Mesenchymal stem cell (in vitro differentiated cells and primary cell): ENCODE measurements at regions not wholly inside any gene's neighbourhood (a gene's known extent, or its start where the extent isn't known, plus 50 kb on each side); places are given as distances from the start of the nearest gene placed in this dataset.
A peak's percentile ranks its signal among the peaks of the same experiment; 100 is the strongest.

Experiments used
- DNase-seq: peaks from one replicate; pipeline ENCODE4 v3.0.0-alpha.2; 2013
- H2AFZ ChIP-seq: one replicate; pipeline ENCODE4 v1.6.1; 2013; ENCODE audit warnings: low read depth, mild to moderate bottlenecking, control low read depth, inconsistent platforms, low read length, moderate library complexity
- H2AK5ac ChIP-seq: 2 replicates; pipeline ENCODE4 v1.6.1; 2013; ENCODE audit warnings: low read length, moderate library complexity, mild to moderate bottlenecking, inconsistent platforms; ENCODE audit not compliant: severe bottlenecking
- H2BK120ac ChIP-seq: one replicate; pipeline ENCODE4 v1.6.1; 2013; ENCODE audit warnings: low read depth, mild to moderate bottlenecking, inconsistent platforms, low read length, moderate library complexity
- H2BK12ac ChIP-seq, 2 experiments: one replicate each; pipeline ENCODE4 v1.6.1; 2013; ENCODE audit warnings: inconsistent platforms in 2 of 2, low read length in 2 of 2, mild to moderate bottlenecking in 2 of 2, moderate library complexity in 2 of 2, control low read depth in 1 of 2
- H2BK15ac ChIP-seq: one replicate; pipeline ENCODE4 v1.6.1; 2013; ENCODE audit warnings: mild to moderate bottlenecking, low read depth, inconsistent platforms; ENCODE audit not compliant: poor library complexity, severe bottlenecking
- H2BK5ac ChIP-seq: 2 replicates; pipeline ENCODE4 v1.6.1; 2013; ENCODE audit warnings: low read depth, mild to moderate bottlenecking, low read length, control low read depth, inconsistent platforms; ENCODE audit not compliant: poor library complexity, severe bottlenecking
- H3K14ac ChIP-seq, 2 experiments: one replicate each; pipeline ENCODE4 v1.6.1; 2013; ENCODE audit warnings: inconsistent platforms in 2 of 2, low read length in 2 of 2, control low read depth in 1 of 2, mild to moderate bottlenecking in 1 of 2, moderate library complexity in 1 of 2
- H3K18ac ChIP-seq, 2 experiments: one replicate each; pipeline ENCODE4 v1.6.1; 2013; ENCODE audit warnings: inconsistent platforms in 2 of 2, low read length in 2 of 2, control low read depth in 1 of 2, low read depth in 1 of 2, mild to moderate bottlenecking in 1 of 2
- H3K23ac ChIP-seq, 2 experiments: one replicate each; pipeline ENCODE4 v1.6.1; 2013; ENCODE audit warnings: inconsistent platforms in 2 of 2, low read length in 2 of 2, mild to moderate bottlenecking in 2 of 2, moderate library complexity in 2 of 2, control low read depth in 1 of 2
- H3K27ac ChIP-seq: 2 replicates; pipeline ENCODE4 v1.5.1; 2013; ENCODE audit warnings: mild to moderate bottlenecking, moderate library complexity, low read length, control low read depth, inconsistent platforms; ENCODE audit not compliant: poor library complexity, severe bottlenecking
- H3K27me3 ChIP-seq, 2 experiments: 2 replicates each; pipeline versions ENCODE4 v1.6.1 to v1.7.0; 2013; ENCODE audit warnings: low read length in 2 of 2, mild to moderate bottlenecking in 2 of 2, moderate library complexity in 2 of 2, control low read depth in 1 of 2, inconsistent platforms in 1 of 2; ENCODE audit not compliant: control insufficient read depth in 1 of 2, insufficient read depth in 1 of 2
- H3K36me3 ChIP-seq, 2 experiments: 2 replicates each; pipeline versions ENCODE4 v1.6.1 to v1.7.0; 2013; ENCODE audit warnings: low read length in 2 of 2, control low read depth in 1 of 2, inconsistent platforms in 1 of 2, low read depth in 1 of 2, mild to moderate bottlenecking in 1 of 2; ENCODE audit not compliant: insufficient read depth in 2 of 2, control insufficient read depth in 1 of 2
- H3K4ac ChIP-seq, 2 experiments: one replicate each; pipeline ENCODE4 v1.6.1; 2013; ENCODE audit warnings: inconsistent platforms in 2 of 2, low read length in 2 of 2, mild to moderate bottlenecking in 2 of 2, moderate library complexity in 2 of 2, control low read depth in 1 of 2, low read depth in 1 of 2
- H3K4me1 ChIP-seq: 2 replicates; pipeline ENCODE4 v1.6.1; 2013; ENCODE audit warnings: low read depth, low read length, control low read depth; ENCODE audit not compliant: control insufficient read depth, insufficient read depth
- H3K4me2 ChIP-seq: 2 replicates; pipeline ENCODE4 v1.6.1; 2013; ENCODE audit warnings: low read length, mild to moderate bottlenecking, inconsistent platforms; ENCODE audit not compliant: poor library complexity, severe bottlenecking
- H3K4me3 ChIP-seq, 2 experiments: 2 replicates each; pipeline versions ENCODE4 v1.5.1 to v1.7.0; 2013; ENCODE audit warnings: low read length in 2 of 2, mild to moderate bottlenecking in 2 of 2, control low read depth in 1 of 2, low read depth in 1 of 2; ENCODE audit not compliant: insufficient read depth in 1 of 2
- H3K79me1 ChIP-seq: replicated peaks from 2 replicates; pipeline ENCODE4 v1.6.1; 2013; ENCODE audit warnings: mild to moderate bottlenecking, control low read depth, low read length, inconsistent platforms; ENCODE audit not compliant: poor library complexity, severe bottlenecking
- H3K9ac ChIP-seq: 2 replicates; pipeline ENCODE4 v1.7.0; 2013; ENCODE audit warnings: mild to moderate bottlenecking, low read length, moderate library complexity
- H3K9me3 ChIP-seq: 2 replicates; pipeline ENCODE4 v1.7.0; 2013; ENCODE audit warnings: mild to moderate bottlenecking, low read length; ENCODE audit not compliant: control insufficient read depth
- H4K8ac ChIP-seq: one replicate; pipeline ENCODE4 v1.6.1; 2013; ENCODE audit warnings: inconsistent platforms, mild to moderate bottlenecking, low read length, moderate library complexity
- H4K91ac ChIP-seq: one replicate; pipeline ENCODE4 v1.6.1; 2013; ENCODE audit warnings: mild to moderate bottlenecking, low read length, inconsistent platforms
- WGBS: methylation state at CpG from one replicate; pipeline ENCODE4 v1.1.7; 2013; ENCODE audit warnings: mixed read lengths; 5-methylcytosine and 5-hydroxymethylcytosine counted together

- no peak overlapping the region for H3K18ac ChIP-seq
- no peak overlapping the region for H3K4me2 ChIP-seq
- no peak overlapping the region for H2BK15ac ChIP-seq
- 87% methylated on average over 24 of the region's 24 CpGs for WGBS
- no peaks in the 10 kb centered on the region for H3K36me3 ChIP-seq
- H2BK5ac ChIP-seq, result no peak overlapping the region
- H3K9ac ChIP-seq, result no peak overlapping the region
- H3K4me1 ChIP-seq, result no peaks in the 10 kb centered on the region
- H2BK120ac ChIP-seq, result no peak overlapping the region
- no peak overlapping the region for H4K8ac ChIP-seq
- no peak for DNase-seq
- no peaks in the 10 kb centered on the region for H3K79me1 ChIP-seq
- no peak overlapping the region for H3K4ac ChIP-seq
- H3K23ac ChIP-seq, result no peak overlapping the region
- no peak overlapping the region for H4K91ac ChIP-seq
- no peak overlapping the region for H2BK12ac ChIP-seq
- H3K27me3 ChIP-seq, result no peaks in the 10 kb centered on the region
- H2AFZ ChIP-seq, result no peak overlapping the region
- no peak overlapping the region for H3K27ac ChIP-seq
- no peak overlapping the region for H2AK5ac ChIP-seq
- no peak overlapping the region for H3K14ac ChIP-seq
- no peak overlapping the region for H3K4me3 ChIP-seq
- H3K9me3 ChIP-seq, result no peaks in the 10 kb centered on the region
Measured at GRCh38 chr13:111508902-111509509, 188.6 kb downstream of the TEX29 start.

- Histone ChIP-seq H2BK15ac (no peak overlapping the region), H3K4me2 (no peak overlapping the region), H3K27ac (no peak overlapping the region), H2AFZ (no peak overlapping the region), H2BK120ac (no peak overlapping the region), H3K4ac (no peak overlapping the region), H3K18ac (no peak overlapping the region), H4K8ac (no peak overlapping the region), H3K23ac (no peak overlapping the region), H3K79me1 (no peaks in the 10 kb centered on the region), H3K9ac (no peak overlapping the region), H3K9me3 (no peaks in the 10 kb centered on the region), H2AK5ac (no peak overlapping the region), H3K4me1 (no peaks in the 10 kb centered on the region), H3K14ac (no peak overlapping the region), H3K36me3 (no peaks in the 10 kb centered on the region), H3K27me3 (peaks cover 0 to under 1% of the 10 kb centered on the region in 2 experiments), H3K4me3 (no peak overlapping the region), H2BK5ac (no peak overlapping the region), H2BK12ac (no peak overlapping the region), H4K91ac (no peak overlapping the region)
- WGBS, result 77% methylated on average over 16 of the region's 16 CpGs
- no peak for DNase-seq
Measured at GRCh38 chr13:111510502-111511218, 190.2 kb downstream of the TEX29 start.

GRCh38 chr13:111511219-111511732 is 190.8 kb downstream of the TEX29 start:
- Histone ChIP-seq H2AK5ac (no peak overlapping the region), H2BK12ac (no peak overlapping the region), H3K36me3 (no peaks in the 10 kb centered on the region), H4K8ac (no peak overlapping the region), H3K27me3 (peaks cover 0 to 3% of the 10 kb centered on the region in 2 experiments), H3K9me3 (no peaks in the 10 kb centered on the region), H3K9ac (no peak overlapping the region), H3K4me2 (no peak overlapping the region), H2BK5ac (no peak overlapping the region), H3K18ac (no peak overlapping the region), H3K79me1 (no peaks in the 10 kb centered on the region), H3K4me1 (no peaks in the 10 kb centered on the region), H3K14ac (no peak overlapping the region), H3K27ac (no peak overlapping the region), H2BK15ac (no peak overlapping the region), H4K91ac (no peak overlapping the region), H3K4ac (no peak overlapping the region), H3K23ac (peak overlapping the region in 1 of 2 experiments; percentile 35), H2BK120ac (no peak overlapping the region), H3K4me3 (no peak overlapping the region), H2AFZ (no peak overlapping the region)
- 80% methylated on average over 2 of the region's 3 CpGs for WGBS
- DNase-seq, result no peak

- Histone ChIP-seq H3K36me3 (no peaks in the 10 kb centered on the region), H2BK15ac (no peak overlapping the region), H3K9ac (no peak overlapping the region), H3K9me3 (no peaks in the 10 kb centered on the region), H3K23ac (no peak overlapping the region), H3K27me3 (peaks cover 0 to 3% of the 10 kb centered on the region in 2 experiments), H3K4me2 (no peak overlapping the region), H3K4me1 (no peaks in the 10 kb centered on the region), H3K27ac (no peak overlapping the region), H4K8ac (no peak overlapping the region), H2BK120ac (no peak overlapping the region), H2BK5ac (no peak overlapping the region), H3K14ac (no peak overlapping the region), H3K4me3 (no peak overlapping the region), H2AFZ (no peak overlapping the region), H4K91ac (no peak overlapping the region), H2AK5ac (no peak overlapping the region), H2BK12ac (no peak overlapping the region), H3K79me1 (no peaks in the 10 kb centered on the region), H3K4ac (no peak overlapping the region), H3K18ac (no peak overlapping the region)
- WGBS, result 90% methylated on average over 28 of the region's 29 CpGs
- no peak for DNase-seq
Measured at GRCh38 chr13:111511805-111512504, 191.5 kb downstream of the TEX29 start.
